BLaER1 (cell line): ENCODE measurements at regions not wholly inside any gene's neighbourhood (a gene's known extent, or its start where the extent isn't known, plus 50 kb on each side); places are given as distances from the start of the nearest gene placed in this dataset.
"Not testable (repeated sequence)": the region's sequence is repeated elsewhere in the genome, so short reads cannot be mapped to it uniquely, and the experiment has no call there.

Source experiments
- H3K27ac ChIP-seq: shearing (Covaris generic); formaldehyde crosslinking; 2 replicates; pipeline ENCODE4 v1.8.1; 2022
- H3K27me3 ChIP-seq: shearing (Covaris generic); formaldehyde crosslinking; 2 replicates; pipeline ENCODE4 v1.8.1; 2022
- H3K36me3 ChIP-seq: shearing (Covaris generic); formaldehyde crosslinking; 2 replicates; pipeline ENCODE4 v1.8.1; 2022
- H3K4me1 ChIP-seq: shearing (Covaris generic); formaldehyde crosslinking; 2 replicates; pipeline ENCODE4 v1.8.1; 2022
- H3K4me2 ChIP-seq: shearing (Covaris generic); formaldehyde crosslinking; 2 replicates; pipeline ENCODE4 v1.8.1; 2022
- H3K4me3 ChIP-seq: shearing (Covaris generic); formaldehyde crosslinking; 2 replicates; pipeline ENCODE4 v1.8.1; 2022
- H3K9ac ChIP-seq: shearing (Covaris generic); formaldehyde crosslinking; 2 replicates; pipeline ENCODE4 v1.8.1; 2022
- H3K9me3 ChIP-seq: shearing (Covaris generic); formaldehyde crosslinking; 2 replicates; pipeline ENCODE4 v1.8.1; 2022
- H4K20me1 ChIP-seq: shearing (Covaris generic); formaldehyde crosslinking; 2 replicates; pipeline ENCODE4 v1.8.1; 2022

DNA sequence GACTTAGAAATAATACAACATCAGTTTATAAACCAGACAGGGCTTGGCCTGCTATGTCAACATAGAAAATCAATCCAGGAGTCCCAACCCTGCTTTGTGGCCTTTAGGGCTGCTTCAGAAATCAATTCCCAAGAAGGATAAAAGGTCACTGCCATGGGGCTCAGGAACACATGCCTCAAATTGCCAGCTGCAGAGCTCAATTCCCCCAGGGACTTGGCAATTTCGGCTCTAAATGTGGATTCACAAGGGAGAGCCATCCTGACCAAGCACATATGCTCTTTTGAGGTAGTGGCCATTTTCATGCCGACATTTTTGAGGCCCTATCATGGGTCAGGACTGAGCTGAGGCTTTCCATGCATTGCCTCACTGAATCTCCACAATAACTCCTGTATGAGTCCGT lies 97.5 kb downstream of the SPDYE17 start:
- H3K9me3 ChIP-seq, H3K4me3 ChIP-seq, H4K20me1 ChIP-seq, H3K4me2 ChIP-seq, H3K9ac ChIP-seq, H3K27me3 ChIP-seq, H3K27ac ChIP-seq, H3K4me1 ChIP-seq, H3K36me3 ChIP-seq: not testable (repeated sequence)

GRCh38 chr7:76932957-76933356 lies 99.2 kb downstream of the SPDYE17 start:
- H3K4me1 ChIP-seq, H3K4me3 ChIP-seq, H3K9ac ChIP-seq, H4K20me1 ChIP-seq, H3K4me2 ChIP-seq, H3K36me3 ChIP-seq, H3K27me3 ChIP-seq, H3K27ac ChIP-seq, H3K9me3 ChIP-seq: not testable (repeated sequence)

DNA sequence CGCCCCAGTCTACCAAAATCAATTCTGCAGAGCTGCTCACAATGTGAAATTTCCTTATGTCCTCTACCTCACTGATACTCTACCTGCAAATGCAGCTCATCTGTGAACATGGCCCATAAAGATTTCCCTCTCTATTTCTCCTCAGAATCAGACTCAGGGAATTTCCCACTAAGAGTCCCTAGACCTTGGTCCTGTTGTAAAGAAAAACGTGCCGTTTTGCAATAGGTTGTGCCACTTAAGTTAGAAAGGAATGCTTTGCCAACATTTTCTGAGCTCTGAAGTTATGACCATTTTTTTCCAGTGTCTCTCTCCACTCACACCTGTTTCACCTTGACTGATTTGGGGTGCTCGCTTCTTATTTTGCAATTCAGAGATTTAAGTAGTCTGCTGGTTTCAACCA lies 100.7 kb downstream of the SPDYE17 start:
- not testable (repeated sequence) for H3K4me3 ChIP-seq, H4K20me1 ChIP-seq, H3K27ac ChIP-seq, H3K9ac ChIP-seq, H3K4me1 ChIP-seq, H3K36me3 ChIP-seq, H3K4me2 ChIP-seq, H3K27me3 ChIP-seq, H3K9me3 ChIP-seq

DNA sequence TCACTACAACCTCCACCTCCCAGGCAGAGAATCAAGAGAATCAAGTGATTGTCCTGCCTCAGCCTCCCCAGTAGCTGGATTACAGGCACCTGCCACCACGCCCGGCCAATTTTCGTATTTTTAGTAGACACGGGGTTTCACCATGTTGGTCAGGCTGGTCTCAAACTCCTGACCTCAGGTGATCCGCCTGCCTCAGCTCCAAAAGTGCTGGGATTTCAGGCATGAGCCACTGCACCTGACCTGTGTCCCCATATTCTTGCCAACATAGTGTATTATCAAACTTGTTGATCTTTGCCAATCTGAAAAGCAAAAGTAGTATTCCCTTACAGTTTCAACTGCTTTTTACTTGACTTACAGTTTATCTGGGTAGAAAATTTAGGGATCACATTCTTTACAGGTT lies 101.7 kb downstream of the SPDYE17 start:
- H3K4me3 ChIP-seq, H3K36me3 ChIP-seq, H3K4me1 ChIP-seq, H3K9me3 ChIP-seq, H3K9ac ChIP-seq, H3K27me3 ChIP-seq, H3K4me2 ChIP-seq, H3K27ac ChIP-seq, H4K20me1 ChIP-seq: not testable (repeated sequence)

GRCh38 chr7:76928751-76929150 lies 103.4 kb downstream of the SPDYE17 start:
- not testable (repeated sequence) for H3K9me3 ChIP-seq, H3K4me2 ChIP-seq, H3K27ac ChIP-seq

DNA sequence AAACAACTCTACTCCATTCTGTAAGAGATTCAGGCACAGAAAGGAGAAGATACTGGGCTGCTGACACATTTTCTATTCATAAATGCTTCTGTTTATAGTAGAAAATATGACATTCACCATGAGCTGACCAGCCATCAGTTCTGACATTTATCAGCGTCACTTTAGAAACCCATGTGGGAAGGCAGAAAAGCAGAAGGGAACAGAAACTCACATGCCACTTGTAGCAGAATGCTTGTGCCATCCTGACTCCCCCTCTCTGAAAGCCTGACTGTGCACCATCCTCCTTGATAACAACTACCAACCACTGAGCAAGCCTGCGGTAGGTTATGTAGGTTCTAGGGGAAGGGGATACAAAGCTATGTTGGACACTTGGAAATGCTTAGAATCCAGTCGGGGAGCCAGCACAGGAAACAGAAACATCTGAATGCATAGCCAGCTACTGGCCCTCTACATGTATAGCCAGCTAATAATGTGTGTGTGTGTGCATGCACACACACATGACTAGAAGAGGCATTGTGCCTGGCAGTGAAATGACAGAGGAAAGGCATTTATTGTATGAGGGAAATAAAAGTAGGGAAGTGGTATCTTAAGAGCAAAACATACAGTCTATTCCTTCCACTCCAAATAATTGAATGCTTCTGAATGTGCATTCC lies 104.3 kb downstream of the SPDYE17 start:
- H4K20me1 ChIP-seq, H3K4me2 ChIP-seq, H3K27me3 ChIP-seq, H3K9ac ChIP-seq, H3K27ac ChIP-seq, H3K36me3 ChIP-seq, H3K4me3 ChIP-seq, H3K9me3 ChIP-seq, H3K4me1 ChIP-seq: not testable (repeated sequence)

More at GRCh38 chr7:76928751-76929150, 103.4 kb downstream of the SPDYE17 start:
- not testable (repeated sequence) for H3K36me3 ChIP-seq, H3K4me1 ChIP-seq, H4K20me1 ChIP-seq, H3K27me3 ChIP-seq, H3K4me3 ChIP-seq, H3K9ac ChIP-seq

GRCh38 chr7:76926416-76926815 lies 105.7 kb downstream of the SPDYE17 start:
- not testable (repeated sequence) for H3K36me3 ChIP-seq, H3K27ac ChIP-seq, H3K4me1 ChIP-seq, H3K4me3 ChIP-seq, H3K9me3 ChIP-seq, H3K4me2 ChIP-seq, H3K27me3 ChIP-seq, H4K20me1 ChIP-seq, H3K9ac ChIP-seq

DNA sequence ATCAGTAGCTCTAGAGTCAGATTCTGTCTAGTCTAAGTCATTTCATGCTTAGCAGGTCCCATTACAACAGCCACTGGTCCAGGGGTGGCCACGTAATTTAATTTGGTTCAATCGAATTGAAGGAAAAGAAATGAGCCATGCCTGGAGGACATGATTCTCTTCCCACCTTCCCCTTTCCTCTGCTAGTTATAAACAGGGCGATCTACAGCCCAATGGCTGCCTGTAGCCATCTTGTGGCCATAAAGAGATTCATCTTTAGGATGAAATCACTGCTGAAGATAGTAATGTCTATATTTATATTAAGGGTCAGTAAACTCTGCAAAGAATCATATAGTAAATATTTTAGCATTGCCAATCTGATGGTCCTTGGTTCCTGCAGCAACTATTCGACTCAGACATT lies 107.4 kb downstream of the SPDYE17 start:
- not testable (repeated sequence) for H3K4me3 ChIP-seq, H3K27me3 ChIP-seq, H3K27ac ChIP-seq, H3K4me1 ChIP-seq, H3K4me2 ChIP-seq, H4K20me1 ChIP-seq, H3K9ac ChIP-seq, H3K36me3 ChIP-seq, H3K9me3 ChIP-seq

GRCh38 chr7:76918619-76919018 lies 113.5 kb downstream of the SPDYE17 start:
- H3K9ac ChIP-seq, H3K27ac ChIP-seq, H4K20me1 ChIP-seq, H3K36me3 ChIP-seq, H3K9me3 ChIP-seq, H3K4me3 ChIP-seq, H3K4me2 ChIP-seq, H3K4me1 ChIP-seq, H3K27me3 ChIP-seq: not testable (repeated sequence)

DNA sequence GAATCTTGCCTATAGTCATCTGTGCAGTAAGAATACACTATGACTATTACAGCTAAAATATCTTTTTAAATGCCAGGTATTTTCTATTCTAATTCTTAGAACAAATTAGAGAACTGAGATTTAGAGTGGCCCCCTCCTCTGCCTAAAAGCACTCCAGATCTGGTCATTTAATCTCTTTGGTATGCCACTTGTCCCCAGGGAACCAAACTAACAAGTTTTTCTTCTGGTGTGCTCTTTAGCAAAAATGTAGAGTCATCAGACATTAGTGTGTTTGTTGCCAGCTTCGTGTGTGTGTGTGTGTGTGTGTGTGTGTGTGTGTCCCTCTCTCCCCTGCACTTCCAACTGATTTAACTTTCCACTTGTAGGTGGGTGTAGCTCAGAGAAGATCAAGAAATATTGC lies 117.8 kb downstream of the SPDYE17 start:
- not testable (repeated sequence) for H3K9me3 ChIP-seq, H3K4me3 ChIP-seq, H3K4me1 ChIP-seq, H3K27ac ChIP-seq, H4K20me1 ChIP-seq, H3K9ac ChIP-seq, H3K27me3 ChIP-seq, H3K4me2 ChIP-seq, H3K36me3 ChIP-seq

GRCh38 chr7:76912011-76912814 lies 119.9 kb downstream of the SPDYE17 start:
- H3K27ac ChIP-seq, H4K20me1 ChIP-seq, H3K36me3 ChIP-seq, H3K27me3 ChIP-seq, H3K4me1 ChIP-seq, H3K9me3 ChIP-seq, H3K9ac ChIP-seq, H3K4me3 ChIP-seq: not testable (repeated sequence)
- H3K4me2 ChIP-seq: peak overlapping the region; percentile 24

- not testable (repeated sequence) for H3K9me3 ChIP-seq, H3K4me1 ChIP-seq, H3K9ac ChIP-seq, H3K4me2 ChIP-seq, H3K36me3 ChIP-seq, H3K27ac ChIP-seq, H3K27me3 ChIP-seq, H4K20me1 ChIP-seq, H3K4me3 ChIP-seq
Observed at GRCh38 chr7:76904688-76905087, 127.5 kb downstream of the SPDYE17 start.

GRCh38 chr7:76901944-76902710 lies 130.0 kb downstream of the SPDYE17 start:
- not testable (repeated sequence) for H4K20me1 ChIP-seq, H3K27me3 ChIP-seq, H3K4me1 ChIP-seq, H3K9ac ChIP-seq, H3K27ac ChIP-seq, H3K4me2 ChIP-seq, H3K4me3 ChIP-seq, H3K36me3 ChIP-seq, H3K9me3 ChIP-seq

- not testable (repeated sequence) for H3K36me3 ChIP-seq, H3K4me2 ChIP-seq, H3K4me3 ChIP-seq, H3K27ac ChIP-seq, H3K9ac ChIP-seq, H4K20me1 ChIP-seq, H3K27me3 ChIP-seq, H3K4me1 ChIP-seq, H3K9me3 ChIP-seq
Observed at GRCh38 chr7:76898807-76899206, 133.4 kb downstream of the SPDYE17 start.

DNA sequence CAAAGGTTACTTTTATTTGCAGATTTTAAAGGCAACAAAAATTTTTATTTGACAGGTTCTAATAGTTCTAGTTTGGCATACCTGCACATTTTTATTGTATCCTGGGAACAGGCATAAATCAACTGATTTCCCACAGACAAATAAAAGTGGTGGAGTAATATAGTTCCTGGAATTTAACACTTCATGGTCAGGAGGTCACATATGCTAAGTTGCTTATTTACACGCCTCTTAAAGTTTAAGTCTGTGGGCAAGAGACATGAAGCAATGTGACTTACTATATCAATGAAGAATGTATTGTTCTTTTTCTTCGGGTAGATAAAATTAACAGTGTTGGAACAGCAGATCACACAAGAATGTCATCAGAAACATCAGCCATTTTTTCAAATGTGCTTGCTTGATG lies 135.2 kb downstream of the SPDYE17 start:
- not testable (repeated sequence) for H3K4me1 ChIP-seq, H3K9me3 ChIP-seq

More for the DNA sequence above, 135.2 kb downstream of the SPDYE17 start:
- not testable (repeated sequence) for H3K4me3 ChIP-seq, H3K27ac ChIP-seq, H3K27me3 ChIP-seq, H3K36me3 ChIP-seq, H3K4me2 ChIP-seq, H4K20me1 ChIP-seq, H3K9ac ChIP-seq
